B cell (primary cell): ENCODE measurements at regions not wholly inside any gene's neighbourhood (a gene's known extent, or its start where the extent isn't known, plus 50 kb on each side); places are given as distances from the start of the nearest gene placed in this dataset.

Experiments
- ATAC-seq: fragments of 200-7000 bp; cut with Tn5 transposase; one replicate; pipeline ENCODE4 v1.10.0; 2021; ENCODE audit warnings: low read depth, mild to moderate bottlenecking, moderate number of reproducible peaks, moderate library complexity
- CTCF ChIA-PET: fragments of 350-600 bp; sonication (Branson Sonifier 250); formaldehyde crosslinking; loops from one replicate; lab custom pipeline; 2021; ENCODE audit warnings: antibody characterized with exemption, inconsistent platforms; lab: Charles Lee
- POLR2A ChIA-PET: fragments of 350-600 bp; sonication (Branson Sonifier 250); formaldehyde crosslinking; loops from one replicate; lab custom pipeline; 2021; ENCODE audit warnings: antibody characterized with exemption; lab: Charles Lee
- DNase-seq: peaks from one replicate; pipeline ENCODE4 v3.0.0; 2013
- H2AFZ ChIP-seq: 2 replicates; pipeline ENCODE4 v1.6.1; 2012; ENCODE audit warnings: mild to moderate bottlenecking, low read depth, low read length; ENCODE audit not compliant: insufficient read depth, poor library complexity, severe bottlenecking
- H3K27ac ChIP-seq, 2 donors: 1 replicate in 1 of 2; 2 replicates in 1 of 2; pipeline ENCODE4 v1.5.1; 2012 to 2013; ENCODE audit warnings: low read length in 2 of 2, mild to moderate bottlenecking in 2 of 2, moderate library complexity in 1 of 2
- H3K27me3 ChIP-seq, 4 experiments: fragments of 200-600 bp in 1 of 4; sonication (generic) in 1 of 4; replicated peaks in 1 of 4; 1 replicate in 2 of 4; 2 replicates in 2 of 4; pipeline versions ENCODE4 v1.6.1 to v1.7.0; 2013 to 2016; ENCODE audit warnings: low read length in 3 of 4, mild to moderate bottlenecking in 2 of 4, mixed read lengths in 1 of 4, moderate library complexity in 1 of 4; ENCODE audit not compliant: insufficient read depth in 4 of 4, control insufficient read depth in 3 of 4; ENCODE audit errors: control extremely low read depth in 1 of 4
- H3K36me3 ChIP-seq, 2 experiments: replicated peaks in 1 of 2; 1 replicate in 1 of 2; 2 replicates in 1 of 2; pipeline versions ENCODE4 v1.6.1 to v1.7.1; 2013; ENCODE audit warnings: low read length in 1 of 2; ENCODE audit not compliant: insufficient read depth in 2 of 2, control insufficient read depth in 1 of 2; ENCODE audit errors: control extremely low read depth in 1 of 2, extremely low read depth in 1 of 2
- H3K4me1 ChIP-seq, 2 donors: fragments of 200-600 bp in 1 of 2; sonication (generic) in 1 of 2; 1 replicate in 1 of 2; 2 replicates in 1 of 2; pipeline versions ENCODE4 v1.5.1 to v1.6.1; 2013 to 2017; ENCODE audit warnings: low read length in 2 of 2; ENCODE audit not compliant: control insufficient read depth in 2 of 2, insufficient read depth in 2 of 2
- H3K4me2 ChIP-seq: replicated peaks from 2 replicates; pipeline ENCODE3; 2012; ENCODE audit warnings: mild to moderate bottlenecking, low read depth, low read length; ENCODE audit not compliant: poor library complexity, severe bottlenecking
- H3K4me3 ChIP-seq, 5 experiments: fragments of 200-600 bp in 1 of 5; sonication (generic) in 1 of 5; 1 replicate in 3 of 5; 2 replicates in 2 of 5; pipeline versions ENCODE4 v1.5.1 to v1.7.0; 2011 to 2016; ENCODE audit warnings: low read length in 4 of 5, mild to moderate bottlenecking in 4 of 5, low read depth in 2 of 5, control low read depth in 1 of 5, moderate library complexity in 1 of 5; ENCODE audit not compliant: insufficient read depth in 1 of 5; ENCODE audit errors: control extremely low read depth in 1 of 5, extremely low read depth in 1 of 5
- H3K79me2 ChIP-seq: fragments of 200-600 bp; sonication (generic); one replicate; pipeline ENCODE4 v1.6.0; 2016; ENCODE audit warnings: low read length; ENCODE audit not compliant: control insufficient read depth, insufficient read depth
- H3K9ac ChIP-seq: fragments of 200-600 bp; sonication (generic); 2 replicates; pipeline ENCODE4 v1.6.1; 2017; ENCODE audit warnings: mild to moderate bottlenecking, low read length, moderate library complexity
- H3K9me3 ChIP-seq, 3 donors: one replicate each; pipeline versions ENCODE4 v1.6.1 to v1.7.1; 2013; ENCODE audit warnings: low read length in 2 of 3; ENCODE audit not compliant: control insufficient read depth in 2 of 3, insufficient read depth in 1 of 3; ENCODE audit errors: control extremely low read depth in 1 of 3
- H4K20me1 ChIP-seq: 2 replicates; pipeline ENCODE4 v1.6.0; 2012; ENCODE audit warnings: mild to moderate bottlenecking, low read length; ENCODE audit not compliant: insufficient read depth, control insufficient read depth, poor library complexity, severe bottlenecking
- H3K27ac Mint-ChIP-seq: one replicate; pipeline ENCODE4 v1.8.0; 2021; ENCODE audit warnings: mixed read lengths
- H3K27me3 Mint-ChIP-seq: one replicate; pipeline ENCODE4 v1.8.0; 2021; ENCODE audit warnings: mixed read lengths
- H3K4me1 Mint-ChIP-seq: one replicate; pipeline ENCODE4 v1.8.0; 2021; ENCODE audit warnings: mixed read lengths
- H3K4me3 Mint-ChIP-seq: one replicate; pipeline ENCODE4 v1.8.0; 2021; ENCODE audit warnings: mixed read lengths
- H3K9me3 Mint-ChIP-seq: one replicate; pipeline ENCODE4 v1.8.0; 2022; ENCODE audit warnings: mixed read lengths; ENCODE audit not compliant: insufficient read depth
- EZH2 ChIP-seq: IDR thresholded peaks from 2 replicates; pipeline ENCODE4 v1.6.1; 2012; ENCODE audit warnings: borderline replicate concordance, low read depth, mild to moderate bottlenecking, moderate library complexity, low read length; ENCODE audit not compliant: insufficient read depth, poor library complexity, severe bottlenecking
- WGBS: methylation state at CpG from one replicate; pipeline ENCODE4 v1.1.5; 2013; ENCODE audit warnings: missing lambda C conversion rate; ENCODE audit not compliant: insufficient coverage; 5-methylcytosine and 5-hydroxymethylcytosine counted together
- intact Hi-C: fragments of 100-400 bp; cut with micrococcal nuclease; formaldehyde crosslinking; loops from one replicate; pipeline ENCODE4 v1.10.0; 2022
- TF ChIP-seq, protein P1 (sequence below): fragments of 200-600 bp; IDR thresholded peaks from one replicate; pipeline ENCODE4 v1.8.0; 2022; ENCODE audit warnings: antibody characterized with exemption, mild to moderate bottlenecking

DNA sequence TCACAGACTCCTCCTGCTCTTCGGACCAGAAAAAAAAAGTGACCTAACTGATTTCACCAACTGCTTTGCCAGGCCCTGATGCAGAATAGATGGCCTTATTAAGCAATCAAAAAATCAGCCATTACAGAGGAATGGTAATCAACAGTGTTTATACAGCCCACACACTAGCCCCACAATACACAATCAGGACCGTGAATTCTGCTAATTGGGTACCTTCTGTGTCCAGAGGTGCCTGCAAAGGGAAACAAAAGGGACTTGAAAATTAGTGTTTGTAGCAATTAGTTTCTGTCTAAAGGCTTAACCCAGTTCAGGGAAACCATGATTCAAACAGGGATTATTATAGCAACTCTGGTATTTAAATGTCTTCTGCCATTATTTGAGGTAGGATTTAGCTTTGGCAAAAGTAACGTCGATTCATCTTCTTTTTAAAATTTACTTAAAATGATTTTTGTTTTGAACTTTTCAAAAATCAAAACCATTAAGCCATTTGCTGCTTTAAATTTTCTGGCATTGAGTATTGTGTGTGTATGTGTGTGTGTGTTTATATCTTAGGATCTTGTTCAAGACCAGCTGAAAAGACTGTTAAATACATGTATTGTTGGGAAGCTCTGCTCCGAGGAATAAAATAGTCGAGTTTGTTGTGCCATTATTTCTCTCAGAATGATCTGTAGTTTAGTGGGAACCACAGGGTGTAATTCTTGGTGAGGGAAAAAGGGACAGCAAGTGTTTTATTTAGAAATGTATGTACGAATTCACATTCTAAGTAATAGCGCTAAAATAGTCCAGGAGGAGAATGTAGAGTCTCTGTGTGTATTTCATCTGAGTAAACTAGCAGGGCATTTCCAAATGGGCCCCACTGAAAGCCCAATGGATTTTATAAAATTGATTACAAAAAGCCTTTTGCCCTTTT is 156.1 kb downstream of the PTCSC3 start:
- Histone ChIP-seq H3K36me3 (no peaks in the 10 kb centered on the region), H3K27ac (no peak overlapping the region), H3K9ac (no peak overlapping the region), H3K4me1 (no peaks in the 10 kb centered on the region), H4K20me1 (no peaks in the 10 kb centered on the region), H3K27me3 (no peaks in the 10 kb centered on the region), H3K9me3 (no peaks in the 10 kb centered on the region), H3K79me2 (no peaks in the 10 kb centered on the region), H3K4me3 (no peak overlapping the region), H2AFZ (no peak overlapping the region), H3K4me2 (no peak overlapping the region)
- no peaks in the 10 kb centered on the region for H3K9me3 Mint-ChIP-seq
- intact Hi-C loops: no loop called here
- ChIA-PET CTCF (no interaction called here), POLR2A (no interaction called here)
- H3K27me3 Mint-ChIP-seq: no peaks in the 10 kb centered on the region
- WGBS: 93% methylated on average over 4 of the region's 8 CpGs
- DNase-seq: no peak
- TF ChIP-seq, protein P1, sequence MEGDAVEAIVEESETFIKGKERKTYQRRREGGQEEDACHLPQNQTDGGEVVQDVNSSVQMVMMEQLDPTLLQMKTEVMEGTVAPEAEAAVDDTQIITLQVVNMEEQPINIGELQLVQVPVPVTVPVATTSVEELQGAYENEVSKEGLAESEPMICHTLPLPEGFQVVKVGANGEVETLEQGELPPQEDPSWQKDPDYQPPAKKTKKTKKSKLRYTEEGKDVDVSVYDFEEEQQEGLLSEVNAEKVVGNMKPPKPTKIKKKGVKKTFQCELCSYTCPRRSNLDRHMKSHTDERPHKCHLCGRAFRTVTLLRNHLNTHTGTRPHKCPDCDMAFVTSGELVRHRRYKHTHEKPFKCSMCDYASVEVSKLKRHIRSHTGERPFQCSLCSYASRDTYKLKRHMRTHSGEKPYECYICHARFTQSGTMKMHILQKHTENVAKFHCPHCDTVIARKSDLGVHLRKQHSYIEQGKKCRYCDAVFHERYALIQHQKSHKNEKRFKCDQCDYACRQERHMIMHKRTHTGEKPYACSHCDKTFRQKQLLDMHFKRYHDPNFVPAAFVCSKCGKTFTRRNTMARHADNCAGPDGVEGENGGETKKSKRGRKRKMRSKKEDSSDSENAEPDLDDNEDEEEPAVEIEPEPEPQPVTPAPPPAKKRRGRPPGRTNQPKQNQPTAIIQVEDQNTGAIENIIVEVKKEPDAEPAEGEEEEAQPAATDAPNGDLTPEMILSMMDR: no peak
- TF ChIP-seq EZH2: no peak
- no peaks in the 10 kb centered on the region for H3K4me1 Mint-ChIP-seq
- no peak overlapping the region for H3K4me3 Mint-ChIP-seq
- no peak overlapping the region for H3K27ac Mint-ChIP-seq
- no peak for ATAC-seq

- Histone ChIP-seq H3K27ac (no peak overlapping the region), H2AFZ (no peak overlapping the region), H3K4me2 (no peak overlapping the region), H3K9ac (no peak overlapping the region), H3K4me1 (no peaks in the 10 kb centered on the region), H3K27me3 (no peaks in the 10 kb centered on the region), H3K4me3 (no peak overlapping the region), H3K79me2 (no peaks in the 10 kb centered on the region), H3K36me3 (no peaks in the 10 kb centered on the region), H4K20me1 (no peaks in the 10 kb centered on the region), H3K9me3 (no peaks in the 10 kb centered on the region)
- 100% methylated on average over 2 of the region's 5 CpGs for WGBS
- DNase-seq (no peak), ATAC-seq (no peak)
- Mint-ChIP-seq H3K4me1 (no peaks in the 10 kb centered on the region), H3K27me3 (no peaks in the 10 kb centered on the region), H3K4me3 (no peak overlapping the region), H3K9me3 (no peaks in the 10 kb centered on the region), H3K27ac (no peak overlapping the region)
- intact Hi-C loops: no loop called here
- POLR2A ChIA-PET: no interaction called here
- no peak for TF ChIP-seq EZH2
- TF ChIP-seq, protein P1: no peak
- CTCF ChIA-PET: interaction anchor here (1.2 kb wide), 1 partner anchor 10 kb away, joined by 3 read pairs; no protein-coding TSS in a partner anchor
Measured at GRCh38 chr14:36019126-36019525, 157.4 kb downstream of the PTCSC3 start.
